ENCODE measurements at regions not wholly inside any gene's neighbourhood (a gene's known extent, or its start where the extent isn't known, plus 50 kb on each side); places are given as distances from the start of the nearest gene placed in this dataset.

GRCh38 chr4:17112292-17112659, 213.8 kb upstream of the LDB2 start:
- Histone ChIP-seq H3K4me1 (peaks cover 9% of the 10 kb centered on the region), H3K27ac (no peak overlapping the region), H3K27me3 (no peaks in the 10 kb centered on the region), H3K9me3 (no peaks in the 10 kb centered on the region), H3K4me3 (no peak overlapping the region), H3K36me3 (no peaks in the 10 kb centered on the region)
- 44% methylated on average over 4 of the region's 4 CpGs for WGBS
- no peak for TF ChIP-seq POLR2AphosphoS5 (IDR thresholded peaks at IDR 0.05)
- TF ChIP-seq EP300 (IDR thresholded peaks at IDR 0.05) = no peak
- TF ChIP-seq, protein P1, sequence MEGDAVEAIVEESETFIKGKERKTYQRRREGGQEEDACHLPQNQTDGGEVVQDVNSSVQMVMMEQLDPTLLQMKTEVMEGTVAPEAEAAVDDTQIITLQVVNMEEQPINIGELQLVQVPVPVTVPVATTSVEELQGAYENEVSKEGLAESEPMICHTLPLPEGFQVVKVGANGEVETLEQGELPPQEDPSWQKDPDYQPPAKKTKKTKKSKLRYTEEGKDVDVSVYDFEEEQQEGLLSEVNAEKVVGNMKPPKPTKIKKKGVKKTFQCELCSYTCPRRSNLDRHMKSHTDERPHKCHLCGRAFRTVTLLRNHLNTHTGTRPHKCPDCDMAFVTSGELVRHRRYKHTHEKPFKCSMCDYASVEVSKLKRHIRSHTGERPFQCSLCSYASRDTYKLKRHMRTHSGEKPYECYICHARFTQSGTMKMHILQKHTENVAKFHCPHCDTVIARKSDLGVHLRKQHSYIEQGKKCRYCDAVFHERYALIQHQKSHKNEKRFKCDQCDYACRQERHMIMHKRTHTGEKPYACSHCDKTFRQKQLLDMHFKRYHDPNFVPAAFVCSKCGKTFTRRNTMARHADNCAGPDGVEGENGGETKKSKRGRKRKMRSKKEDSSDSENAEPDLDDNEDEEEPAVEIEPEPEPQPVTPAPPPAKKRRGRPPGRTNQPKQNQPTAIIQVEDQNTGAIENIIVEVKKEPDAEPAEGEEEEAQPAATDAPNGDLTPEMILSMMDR (IDR thresholded peaks at IDR 0.05) = no peak
- no peak for TF ChIP-seq POLR2A (IDR thresholded peaks at IDR 0.05)
- no peak for DNase-seq (ENCODE audit: low spot score in 2 of 2)

DNA sequence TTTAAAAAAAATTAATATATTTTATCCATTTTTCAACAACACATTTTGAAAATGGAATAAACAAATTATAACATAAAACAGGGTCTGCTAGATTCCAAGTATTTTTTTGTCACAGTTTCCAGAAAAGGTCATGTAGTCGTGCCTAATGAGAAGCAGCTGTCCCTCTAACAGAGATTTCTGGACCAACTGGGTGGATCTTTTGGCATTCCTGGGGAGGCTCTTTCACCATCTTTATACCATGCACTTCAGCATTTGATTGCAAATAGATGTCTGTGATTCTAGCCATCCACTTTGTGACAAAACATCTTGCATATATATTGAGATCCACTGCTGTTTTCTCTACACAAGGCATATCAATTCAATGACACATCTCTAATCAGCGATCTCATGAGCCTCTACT, 210.7 kb upstream of the LDB2 start:
- WGBS = 54% methylated on average over 2 of the region's 2 CpGs
- Histone ChIP-seq H3K4me3 (no peak overlapping the region), H3K9me3 (no peaks in the 10 kb centered on the region), H3K36me3 (no peaks in the 10 kb centered on the region), H3K27ac (no peak overlapping the region), H3K27me3 (no peaks in the 10 kb centered on the region), H3K4me1 (peaks cover 9% of the 10 kb centered on the region)
- no peak for DNase-seq (ENCODE audit: low spot score in 2 of 2)
- TF ChIP-seq, protein P1 (IDR thresholded peaks at IDR 0.05) = no peak
- TF ChIP-seq POLR2A (IDR thresholded peaks at IDR 0.05) = no peak
- TF ChIP-seq POLR2AphosphoS5 (IDR thresholded peaks at IDR 0.05) = no peak
- TF ChIP-seq EP300 (IDR thresholded peaks at IDR 0.05) = no peak

- no peaks in the 10 kb centered on the region for H3K27me3 ChIP-seq
- TF ChIP-seq POLR2AphosphoS5 (IDR thresholded peaks at IDR 0.05) (no peak), EP300 (IDR thresholded peaks at IDR 0.05) (no peak), POLR2A (IDR thresholded peaks at IDR 0.05) (no peak)
- TF ChIP-seq, protein P1 (IDR thresholded peaks at IDR 0.05) = no peak
- no peaks in the 10 kb centered on the region for H3K9me3 ChIP-seq
- H3K36me3 ChIP-seq = no peaks in the 10 kb centered on the region
- H3K4me1 ChIP-seq = no peaks in the 10 kb centered on the region
- 66% methylated on average over 1 of the region's 1 CpG for WGBS
- no peak overlapping the region for H3K27ac ChIP-seq
- DNase-seq (ENCODE audit: low spot score in 2 of 2) = no peak
- no peak overlapping the region for H3K4me3 ChIP-seq
Observed at GRCh38 chr4:17103231-17103630, 204.8 kb upstream of the LDB2 start.

DNA sequence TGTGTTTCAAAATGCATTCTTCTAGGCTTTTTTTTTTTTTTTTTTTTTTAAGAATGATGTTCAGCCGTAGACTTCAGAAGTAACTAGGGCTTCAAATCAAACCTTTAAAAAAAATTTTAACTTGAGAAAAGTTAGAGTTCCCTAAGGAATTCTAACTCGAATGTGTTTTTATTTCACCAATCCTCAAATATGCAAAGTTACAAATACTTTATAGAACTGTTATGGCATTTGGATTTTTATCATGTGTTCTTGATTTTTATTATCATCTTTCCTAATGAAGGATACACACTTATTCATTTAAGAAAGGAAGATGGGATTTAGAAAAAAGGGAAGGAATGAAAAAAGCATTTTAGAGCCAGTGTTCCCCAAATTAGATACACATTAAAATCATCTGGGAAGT, 200.6 kb upstream of the LDB2 start:
- Histone ChIP-seq H3K4me3 (no peak overlapping the region), H3K27ac (no peak overlapping the region), H3K4me1 (peaks cover 9% of the 10 kb centered on the region), H3K9me3 (no peaks in the 10 kb centered on the region), H3K27me3 (no peaks in the 10 kb centered on the region), H3K36me3 (no peaks in the 10 kb centered on the region)
- no peak for TF ChIP-seq POLR2AphosphoS5 (IDR thresholded peaks at IDR 0.05)
- TF ChIP-seq, protein P1 (IDR thresholded peaks at IDR 0.05) = no peak
- no peak for TF ChIP-seq EP300 (IDR thresholded peaks at IDR 0.05)
- no peak for TF ChIP-seq POLR2A (IDR thresholded peaks at IDR 0.05)
- DNase-seq (ENCODE audit: low spot score in 2 of 2) = no peak
- WGBS = 50% methylated on average over 2 of the region's 2 CpGs

DNA sequence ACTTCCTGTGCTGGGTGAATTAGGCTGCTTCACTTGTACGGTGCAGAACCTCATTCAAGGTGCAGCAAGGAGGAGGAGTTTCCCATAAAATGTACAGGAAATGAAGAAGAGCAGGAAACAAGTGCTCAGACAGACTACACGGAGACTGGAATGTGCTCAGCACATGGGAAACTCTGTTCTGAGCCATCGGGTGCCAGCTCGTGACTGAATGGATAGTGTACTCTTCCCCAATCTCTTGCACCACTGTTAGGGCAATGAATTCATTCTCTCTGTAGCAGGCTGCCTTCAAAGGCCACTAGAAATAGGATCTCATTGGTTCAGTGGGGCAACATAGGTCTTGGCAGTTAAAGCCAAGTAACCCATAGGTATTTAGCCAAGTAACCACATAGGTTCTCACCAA, 200.0 kb upstream of the LDB2 start:
- no peak for DNase-seq (ENCODE audit: low spot score in 2 of 2)
- TF ChIP-seq, protein P1 (IDR thresholded peaks at IDR 0.05) = no peak
- no peak for TF ChIP-seq POLR2AphosphoS5 (IDR thresholded peaks at IDR 0.05)
- TF ChIP-seq POLR2A (IDR thresholded peaks at IDR 0.05) = no peak
- no peak for TF ChIP-seq EP300 (IDR thresholded peaks at IDR 0.05)
- 60% methylated on average over 4 of the region's 4 CpGs for WGBS
- Histone ChIP-seq H3K4me3 (no peak overlapping the region), H3K36me3 (no peaks in the 10 kb centered on the region), H3K27ac (no peak overlapping the region), H3K27me3 (no peaks in the 10 kb centered on the region), H3K4me1 (peaks cover 9% of the 10 kb centered on the region), H3K9me3 (no peaks in the 10 kb centered on the region)

Measured in suprapubic skin (tissue), 4 donors.